Upper lobe of right lung (tissue), 1 donor: ENCODE measurements at regions not wholly inside any gene's neighbourhood (a gene's known extent, or its start where the extent isn't known, plus 50 kb on each side); places are given as distances from the start of the nearest gene placed in this dataset.

Source experiments
- ATAC-seq: fragments of 200-7000 bp; cut with Tn5 transposase; one replicate; pipeline ENCODE4 v1.9.1; 2020; ENCODE audit warnings: mild to moderate bottlenecking, moderate library complexity
- DNase-seq: peaks from one replicate; pipeline ENCODE4 v3.0.0-alpha.2; 2020
- H3K27ac ChIP-seq: fragments of 200-600 bp; one replicate; pipeline ENCODE4 v1.8.0; 2022
- H3K27me3 ChIP-seq: fragments of 200-600 bp; one replicate; pipeline ENCODE4 v1.8.0; 2022; ENCODE audit warnings: mild to moderate bottlenecking
- H3K36me3 ChIP-seq: fragments of 200-600 bp; one replicate; pipeline ENCODE4 v1.8.0; 2022
- H3K4me1 ChIP-seq: fragments of 200-600 bp; one replicate; pipeline ENCODE4 v1.8.0; 2022
- H3K4me3 ChIP-seq: fragments of 200-600 bp; one replicate; pipeline ENCODE4 v1.8.0; 2022; ENCODE audit warnings: mild to moderate bottlenecking
- H3K9me3 ChIP-seq: fragments of 200-600 bp; one replicate; pipeline ENCODE4 v1.8.0; 2022
- CTCF ChIP-seq: fragments of 200-600 bp; IDR thresholded peaks from one replicate; pipeline ENCODE4 v1.8.0; 2022; ENCODE audit warnings: antibody characterized with exemption
- intact Hi-C: fragments of 100-400 bp; cut with DNase I; formaldehyde crosslinking; loops from one replicate; pipeline ENCODE4 v1.11.0; 2022
- donor health status: DM: no; HTN: yes; CAD: no; lungs with severe emphysema.

GRCh38 chr16:27152121-27152520 lies 51.2 kb upstream of the KDM8 start:
- H3K4me3 ChIP-seq, result no peak overlapping the region
- no peaks in the 10 kb centered on the region for H3K36me3 ChIP-seq
- no peaks in the 10 kb centered on the region for H3K4me1 ChIP-seq
- TF ChIP-seq CTCF, result no peak
- no peak for DNase-seq
- no peaks in the 10 kb centered on the region for H3K27me3 ChIP-seq
- no peaks in the 10 kb centered on the region for H3K9me3 ChIP-seq
- ATAC-seq, result no peak
- H3K27ac ChIP-seq, result no peak overlapping the region
- intact Hi-C loops, result loop anchor here (10.0 kb wide), 1 partner anchor 303 kb away; no protein-coding TSS in a partner anchor

- no peaks in the 10 kb centered on the region for H3K4me1 ChIP-seq
- no peaks in the 10 kb centered on the region for H3K27me3 ChIP-seq
- no peaks in the 10 kb centered on the region for H3K36me3 ChIP-seq
- H3K4me3 ChIP-seq, result no peak overlapping the region
- no peak for TF ChIP-seq CTCF
- DNase-seq (no peak), ATAC-seq (no peak)
- no peak overlapping the region for H3K27ac ChIP-seq
- no peaks in the 10 kb centered on the region for H3K9me3 ChIP-seq
- intact Hi-C loops, result loop anchor here (10.0 kb wide), 1 partner anchor 302 kb away; no protein-coding TSS in a partner anchor
These were observed 50.5 kb upstream of the KDM8 start for GRCh38 chr16:27152801-27153200.
